ENCODE measurements at regions not wholly inside any gene's neighbourhood (a gene's known extent, or its start where the extent isn't known, plus 50 kb on each side); places are given as distances from the start of the nearest gene placed in this dataset.

DNA sequence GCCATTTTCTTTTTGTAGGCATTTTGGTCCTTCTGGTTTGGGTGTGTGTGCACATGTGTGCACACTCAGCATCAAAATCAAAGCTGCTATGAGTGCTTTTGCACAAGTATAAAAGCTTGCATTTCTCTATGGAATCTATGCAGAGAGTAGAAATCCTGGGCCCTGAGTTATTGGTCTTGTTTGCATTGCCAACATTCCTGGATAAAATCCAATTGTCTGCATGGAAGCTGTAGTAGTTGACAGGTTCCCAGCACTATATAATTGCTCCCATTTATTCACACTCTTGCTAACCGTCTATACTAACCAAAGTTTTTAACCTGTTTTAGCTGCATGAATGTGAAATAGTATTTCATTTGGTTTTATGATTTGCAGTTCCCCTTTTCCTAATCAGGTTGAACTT is 277.0 kb downstream of the FOXA2 start:
- no peak for DNase-seq

- DNase-seq = no peak
Measured at GRCh38 chr20:22305381-22305780, 279.0 kb downstream of the FOXA2 start.

- DNase-seq = no peak
Measured at GRCh38 chr20:22303523-22303922, 280.8 kb downstream of the FOXA2 start.

GRCh38 chr20:22302039-22302438 is 282.3 kb downstream of the FOXA2 start:
- DNase-seq = no peak

- DNase-seq = no peak
Measured at GRCh38 chr20:22293886-22294285, 290.5 kb downstream of the FOXA2 start.

GRCh38 chr20:22289442-22289841 is 294.9 kb downstream of the FOXA2 start:
- no peak for DNase-seq

DNA sequence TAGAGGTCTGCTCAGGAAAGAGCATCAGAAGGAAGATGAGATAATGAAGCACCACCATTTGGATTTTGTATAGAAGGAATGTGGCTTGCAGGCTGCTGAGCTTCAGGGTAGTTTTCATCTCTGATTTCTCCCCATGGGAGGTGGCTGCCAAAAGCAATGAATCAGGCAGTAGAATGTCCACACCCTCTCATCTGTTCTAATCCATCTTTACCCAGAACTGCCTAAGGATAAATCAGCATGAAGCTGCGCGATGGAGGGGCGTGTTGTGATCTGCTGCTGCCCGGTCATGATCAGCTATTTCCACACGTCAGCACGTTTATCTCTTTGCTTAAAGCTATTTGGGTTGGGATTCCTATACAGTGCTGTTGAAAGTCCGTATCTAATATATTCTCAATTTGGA is 295.4 kb downstream of the FOXA2 start:
- DNase-seq = no peak

DNA sequence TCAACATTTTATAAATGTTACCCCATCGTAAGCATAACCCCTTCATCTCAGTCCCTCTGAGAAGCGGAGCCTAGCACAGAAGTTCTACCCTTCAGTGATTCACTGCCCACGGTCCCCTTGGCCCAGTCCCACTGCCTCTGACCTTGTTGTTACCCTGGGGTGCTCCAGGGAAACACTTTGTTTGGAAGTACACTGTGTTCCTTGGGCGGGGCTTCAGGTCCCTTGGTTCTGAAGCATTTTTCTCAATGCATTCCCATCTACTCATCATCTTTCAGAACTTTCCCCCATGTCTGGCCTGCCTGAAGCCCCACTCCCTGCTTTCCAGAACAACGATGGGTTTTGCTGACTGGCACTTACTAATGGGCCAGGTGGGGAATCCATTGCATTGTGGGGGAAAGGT is 296.2 kb downstream of the FOXA2 start:
- DNase-seq = no peak

GRCh38 chr20:22285555-22285954 is 298.8 kb downstream of the FOXA2 start:
- DNase-seq = no peak

DNA sequence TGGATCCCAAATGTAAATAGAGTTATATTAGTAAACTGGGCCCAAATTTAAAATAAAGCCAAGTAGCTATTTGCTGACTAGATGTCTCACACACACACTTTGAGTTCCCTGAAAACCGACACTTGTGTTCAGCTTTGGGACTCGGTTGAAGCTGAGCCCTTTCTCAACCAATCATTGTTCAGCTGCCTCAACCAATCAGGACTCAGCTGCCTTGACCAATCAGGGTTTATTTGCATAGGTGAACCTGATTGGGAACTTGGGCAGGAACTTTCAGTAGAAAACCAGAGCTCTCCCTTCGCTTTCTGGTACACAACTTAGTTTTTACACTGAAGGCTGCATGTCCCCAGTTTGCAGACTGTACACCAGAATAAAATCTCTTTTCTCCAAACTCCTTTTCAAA is 301.7 kb downstream of the FOXA2 start:
- DNase-seq = no peak

DNA sequence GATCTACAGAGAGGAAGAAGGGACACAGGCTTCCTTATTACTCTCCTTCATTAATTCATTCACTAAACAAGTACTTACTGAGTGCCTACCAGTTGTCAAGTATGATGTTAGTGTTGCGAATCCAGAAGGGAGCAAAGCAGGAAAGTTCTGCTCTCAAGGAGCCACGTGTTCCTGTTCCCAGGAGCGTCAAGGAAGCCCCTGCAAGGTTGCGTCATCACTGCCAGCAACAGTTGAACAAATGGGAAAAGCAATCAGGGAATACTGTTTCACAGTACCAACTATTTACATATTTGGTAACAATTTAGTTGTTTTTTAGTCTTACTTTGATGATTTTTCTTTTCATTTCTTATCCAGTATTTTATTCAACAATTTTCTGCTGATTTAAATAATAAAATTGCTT is 310.0 kb downstream of the FOXA2 start:
- no peak for DNase-seq

GRCh38 chr20:22268675-22269074 is 315.7 kb downstream of the FOXA2 start:
- no peak for DNase-seq

- no peak for DNase-seq
Measured at GRCh38 chr20:22264917-22265316, 319.5 kb downstream of the FOXA2 start.

DNA sequence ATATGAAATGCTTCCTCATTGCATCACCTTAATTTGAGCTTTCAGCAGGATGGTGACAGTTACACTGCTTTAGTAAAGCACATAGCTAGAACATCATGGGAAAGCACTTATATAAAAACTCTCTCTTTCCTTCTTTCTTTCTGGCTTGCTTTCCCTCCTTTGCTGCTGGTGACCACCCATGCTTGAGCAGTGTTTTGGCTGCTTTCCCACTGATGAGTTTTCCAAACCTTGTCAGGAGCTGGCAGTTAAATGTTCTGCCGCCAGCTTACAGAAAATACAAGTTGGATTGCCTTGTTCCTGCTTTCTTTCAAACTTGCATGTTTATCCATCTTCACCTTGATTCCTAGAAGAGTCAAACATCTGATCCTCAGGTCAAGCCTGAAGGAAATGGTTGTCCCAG is 323.9 kb downstream of the FOXA2 start:
- no peak for DNase-seq

DNA sequence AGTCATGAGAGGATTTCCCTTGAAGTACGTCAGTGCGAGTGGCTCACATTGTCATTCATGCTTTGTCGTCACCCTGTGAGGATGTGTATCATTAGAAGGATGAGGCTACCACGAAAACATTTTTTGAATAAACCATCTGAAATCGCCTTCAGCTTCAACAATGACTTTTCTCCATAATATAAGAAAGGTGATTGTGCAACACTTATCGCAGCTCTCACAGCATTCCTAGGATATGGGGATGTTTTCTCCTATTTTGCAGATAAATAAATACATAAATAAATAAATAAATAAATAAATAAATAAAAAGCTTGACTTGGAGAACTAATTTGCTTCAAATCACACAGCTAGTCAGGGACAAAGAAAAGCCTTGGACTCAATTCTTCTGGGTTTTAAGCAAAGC is 326.5 kb downstream of the FOXA2 start:
- DNase-seq = no peak

DNA sequence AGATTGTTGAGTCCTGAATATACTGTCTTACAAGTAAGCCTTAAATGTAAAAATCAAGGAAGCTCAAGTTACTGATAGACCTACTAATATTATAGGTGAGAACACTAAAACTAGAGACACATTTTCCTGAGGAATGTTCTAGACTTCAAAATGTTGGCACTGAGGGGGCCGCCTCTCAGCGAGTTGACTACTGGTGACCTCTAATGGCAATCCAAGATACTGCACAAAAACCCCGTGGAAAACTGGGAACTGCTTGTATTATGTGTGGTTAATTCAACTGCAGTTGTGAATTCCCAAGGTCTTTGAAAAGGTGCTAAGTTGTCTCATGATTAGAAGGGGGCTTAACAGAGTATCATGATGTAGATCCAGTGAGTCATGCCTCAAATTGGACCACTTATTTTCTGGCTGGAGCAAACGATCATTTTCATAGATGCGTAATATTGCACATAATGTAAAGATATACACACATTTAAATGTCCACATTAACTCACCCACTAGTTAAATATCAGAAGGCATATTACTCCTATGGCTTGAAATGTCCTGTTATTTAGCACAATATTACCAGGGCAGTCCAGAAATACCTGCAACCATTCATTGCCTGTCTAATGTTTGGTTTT is 336.2 kb downstream of the FOXA2 start:
- no peak for DNase-seq

DNA sequence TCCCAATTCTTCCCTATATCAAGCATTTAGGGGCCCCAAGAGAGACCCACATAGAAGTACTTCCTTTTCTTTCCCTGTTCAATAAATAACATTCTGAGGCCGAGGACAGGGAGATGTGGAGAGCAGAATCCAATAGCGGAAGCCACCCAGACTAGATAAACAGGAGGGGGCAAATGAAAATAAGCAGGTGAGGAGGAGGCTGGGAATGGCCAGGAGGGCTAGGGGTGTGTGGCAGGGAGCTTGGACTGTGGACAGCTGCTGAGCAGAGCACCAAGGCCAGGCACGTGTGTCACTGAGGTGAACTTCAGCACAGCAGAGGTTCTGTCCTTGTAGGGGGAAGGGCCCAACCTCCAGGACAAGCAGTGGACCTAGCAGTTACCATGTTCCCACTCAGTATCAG is 339.2 kb downstream of the FOXA2 start:
- DNase-seq = no peak

- DNase-seq = no peak
Measured at GRCh38 chr20:22243067-22243466, 341.3 kb downstream of the FOXA2 start.

DNA sequence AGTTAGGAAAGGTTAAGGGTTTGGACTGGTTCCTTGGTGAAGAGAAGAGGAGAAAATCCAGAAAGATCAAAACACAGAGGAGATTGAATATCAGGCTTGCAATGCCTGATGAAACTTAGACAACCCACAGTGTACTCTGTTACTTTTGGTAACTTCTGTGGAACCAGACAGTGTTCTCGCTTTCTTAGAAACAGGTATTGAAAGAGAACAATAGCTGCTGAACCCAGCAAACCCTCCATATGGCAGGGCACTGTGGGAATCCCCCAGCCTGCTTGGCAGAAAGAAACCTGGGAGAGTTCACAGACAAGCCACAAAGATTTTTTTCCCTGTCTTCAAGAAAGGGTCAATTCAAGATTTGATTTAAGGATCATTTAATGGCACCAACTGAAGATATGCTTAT is 342.8 kb downstream of the FOXA2 start:
- no peak for DNase-seq

- no peak for DNase-seq
Measured at GRCh38 chr20:22232923-22233322, 351.4 kb downstream of the FOXA2 start.

GRCh38 chr20:22232473-22232872 is 351.9 kb downstream of the FOXA2 start:
- DNase-seq = no peak

- no peak for DNase-seq
Measured at GRCh38 chr20:22226849-22227700, 357.3 kb downstream of the FOXA2 start.

GRCh38 chr20:22223236-22223635 is 361.1 kb downstream of the FOXA2 start:
- DNase-seq = no peak

GRCh38 chr20:22217712-22218352 is 366.5 kb downstream of the FOXA2 start:
- no peak for DNase-seq

Measured in activated naive CD4-positive, alpha-beta T cell treated with Interleukin-2 at 50 U/mL for 16 hours (primary cell).